Fibroblast of lung (primary cell): ENCODE measurements at regions not wholly inside any gene's neighbourhood (a gene's known extent, or its start where the extent isn't known, plus 50 kb on each side); places are given as distances from the start of the nearest gene placed in this dataset.
A peak's percentile ranks its signal among the peaks of the same experiment; 100 is the strongest.

Experiments used
- DNase-seq, 2 donors: peaks; one replicate each; pipeline versions ENCODE4 v3.0.0 to v3.0.0-alpha.2; 2010; ENCODE audit warnings: low read depth in 2 of 2
- H2AFZ ChIP-seq: 2 replicates; pipeline ENCODE4 v1.5.1; 2012; ENCODE audit warnings: low read length, control low read depth, inconsistent platforms
- H3K27ac ChIP-seq: 2 replicates; pipeline ENCODE4 v1.5.1; 2011; ENCODE audit warnings: low read length, control low read depth; ENCODE audit not compliant: insufficient read depth
- H3K27me3 ChIP-seq: 2 replicates; pipeline ENCODE4 v1.5.1; 2011; ENCODE audit warnings: mild to moderate bottlenecking, low read length; ENCODE audit not compliant: control insufficient read depth, insufficient read depth
- H3K36me3 ChIP-seq: 2 replicates; pipeline ENCODE4 v1.5.1; 2011; ENCODE audit warnings: low read length; ENCODE audit not compliant: control insufficient read depth, insufficient read depth
- H3K4me1 ChIP-seq: 2 replicates; pipeline ENCODE4 v1.5.1; 2011; ENCODE audit warnings: low read length; ENCODE audit not compliant: control insufficient read depth, insufficient read depth; ENCODE audit errors: extremely low read depth
- H3K4me2 ChIP-seq: 2 replicates; pipeline ENCODE4 v1.5.1; 2011; ENCODE audit warnings: low read length, control low read depth; ENCODE audit not compliant: insufficient read depth; ENCODE audit errors: extremely low read depth
- H3K4me3 ChIP-seq, 4 experiments: fragments of 200-600 bp in 1 of 4; sonication (generic) in 1 of 4; replicated peaks in 1 of 4; 2 replicates each; pipeline ENCODE4 v1.5.1; 2011 to 2016; ENCODE audit warnings: low read length in 4 of 4, low read depth in 3 of 4, mild to moderate bottlenecking in 3 of 4, control low read depth in 2 of 4, inconsistent platforms in 1 of 4, mixed read lengths in 1 of 4; ENCODE audit not compliant: insufficient read depth in 1 of 4; ENCODE audit errors: control extremely low read depth in 1 of 4
- H3K79me2 ChIP-seq: 2 replicates; pipeline ENCODE4 v1.5.1; 2012; ENCODE audit warnings: mild to moderate bottlenecking, low read length, inconsistent platforms; ENCODE audit not compliant: control insufficient read depth, insufficient read depth
- H3K9ac ChIP-seq: 2 replicates; pipeline ENCODE4 v1.5.1; 2011; ENCODE audit warnings: mild to moderate bottlenecking, low read length, control low read depth; ENCODE audit not compliant: insufficient read depth
- H3K9me3 ChIP-seq: 2 replicates; pipeline ENCODE4 v1.5.1; 2012; ENCODE audit warnings: low read depth, low read length; ENCODE audit not compliant: control insufficient read depth, insufficient read depth
- H4K20me1 ChIP-seq: 2 replicates; pipeline ENCODE4 v1.5.1; 2011; ENCODE audit warnings: low read length; ENCODE audit not compliant: control insufficient read depth, insufficient read depth; ENCODE audit errors: extremely low read depth
- EZH2 ChIP-seq: IDR thresholded peaks from 2 replicates; pipeline ENCODE4 v1.5.1; 2012; ENCODE audit warnings: low read length, control low read depth, mild to moderate bottlenecking; ENCODE audit errors: missing control alignments
- TF ChIP-seq, protein P1 (sequence below), 2 donors: IDR thresholded peaks in 1 of 2; conservative IDR thresholded peaks in 1 of 2; 1 replicate in 1 of 2; 2 replicates in 1 of 2; pipeline ENCODE4 v1.5.1; 2011 to 2012; ENCODE audit warnings: low read length in 2 of 2, control low read depth in 1 of 2, inconsistent platforms in 1 of 2, low read depth in 1 of 2, mild to moderate bottlenecking in 1 of 2

DNA sequence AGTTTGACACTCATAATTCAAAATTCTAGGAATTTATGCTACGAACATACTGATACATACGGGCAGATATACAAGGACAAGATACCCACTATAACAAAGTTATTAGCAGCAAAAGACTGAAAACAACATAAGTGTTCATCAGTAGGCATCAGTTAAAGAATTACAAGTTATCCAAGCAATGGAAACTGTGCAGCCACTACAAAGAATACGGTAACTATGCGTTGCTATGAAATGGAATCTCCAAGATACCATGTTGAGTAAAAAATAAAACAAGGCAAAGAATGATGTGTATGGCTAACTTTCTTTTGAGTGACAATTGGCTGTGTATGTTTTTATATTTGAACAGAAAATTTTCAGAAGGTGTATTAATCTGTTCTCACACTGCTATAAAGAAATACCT lies 151.7 kb downstream of the ADAMTS15 start:
- TF ChIP-seq, protein P1, sequence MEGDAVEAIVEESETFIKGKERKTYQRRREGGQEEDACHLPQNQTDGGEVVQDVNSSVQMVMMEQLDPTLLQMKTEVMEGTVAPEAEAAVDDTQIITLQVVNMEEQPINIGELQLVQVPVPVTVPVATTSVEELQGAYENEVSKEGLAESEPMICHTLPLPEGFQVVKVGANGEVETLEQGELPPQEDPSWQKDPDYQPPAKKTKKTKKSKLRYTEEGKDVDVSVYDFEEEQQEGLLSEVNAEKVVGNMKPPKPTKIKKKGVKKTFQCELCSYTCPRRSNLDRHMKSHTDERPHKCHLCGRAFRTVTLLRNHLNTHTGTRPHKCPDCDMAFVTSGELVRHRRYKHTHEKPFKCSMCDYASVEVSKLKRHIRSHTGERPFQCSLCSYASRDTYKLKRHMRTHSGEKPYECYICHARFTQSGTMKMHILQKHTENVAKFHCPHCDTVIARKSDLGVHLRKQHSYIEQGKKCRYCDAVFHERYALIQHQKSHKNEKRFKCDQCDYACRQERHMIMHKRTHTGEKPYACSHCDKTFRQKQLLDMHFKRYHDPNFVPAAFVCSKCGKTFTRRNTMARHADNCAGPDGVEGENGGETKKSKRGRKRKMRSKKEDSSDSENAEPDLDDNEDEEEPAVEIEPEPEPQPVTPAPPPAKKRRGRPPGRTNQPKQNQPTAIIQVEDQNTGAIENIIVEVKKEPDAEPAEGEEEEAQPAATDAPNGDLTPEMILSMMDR (conservative IDR thresholded peaks at IDR 0.05 in 1 of 2, IDR thresholded peaks at IDR 0.05 in 1 of 2; ENCODE audit: low read depth in 1 of 2, low read length in 2 of 2): no peak
- TF ChIP-seq EZH2: no peak
- peak in 1 of 2 donors; percentile 60 for DNase-seq
- no peaks in the 10 kb centered on the region for H3K79me2 ChIP-seq
- no peak overlapping the region for H3K4me2 ChIP-seq
- H3K36me3 ChIP-seq: no peaks in the 10 kb centered on the region
- peaks cover 5% of the 10 kb centered on the region for H3K4me1 ChIP-seq
- no peak overlapping the region for H3K4me3 ChIP-seq
- no peak overlapping the region for H3K9ac ChIP-seq
- H3K9me3 ChIP-seq: no peaks in the 10 kb centered on the region
- no peaks in the 10 kb centered on the region for H4K20me1 ChIP-seq
- no peak overlapping the region for H2AFZ ChIP-seq
- H3K27me3 ChIP-seq: no peaks in the 10 kb centered on the region
- no peak overlapping the region for H3K27ac ChIP-seq

DNA sequence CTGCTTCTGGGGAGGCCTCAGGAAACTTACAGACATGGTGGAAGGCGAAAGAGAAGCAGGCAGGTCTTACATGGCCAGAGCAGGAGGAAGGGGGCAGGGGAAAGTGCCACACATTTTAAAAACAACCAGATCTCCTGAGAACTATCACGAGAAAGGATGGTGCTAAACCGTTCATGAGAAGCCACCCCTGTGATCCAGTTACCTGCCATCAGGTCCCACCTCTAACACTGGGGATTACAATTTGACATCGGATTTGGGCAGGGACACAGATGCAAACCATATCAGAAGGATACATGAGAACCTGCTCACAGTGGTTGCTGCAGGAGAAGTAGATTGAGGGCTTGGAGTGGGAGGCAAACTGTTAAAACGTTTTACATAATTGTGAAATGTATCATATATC lies 152.2 kb downstream of the ADAMTS15 start:
- Histone ChIP-seq H3K4me1 (peaks cover 5% of the 10 kb centered on the region), H3K79me2 (no peaks in the 10 kb centered on the region), H3K4me3 (no peak overlapping the region), H3K9me3 (no peaks in the 10 kb centered on the region), H2AFZ (peak overlapping the region; percentile 14), H3K9ac (no peak overlapping the region), H3K27ac (peak overlapping the region; percentile 46), H3K36me3 (no peaks in the 10 kb centered on the region), H3K27me3 (no peaks in the 10 kb centered on the region), H3K4me2 (peak overlapping the region; percentile 27), H4K20me1 (no peaks in the 10 kb centered on the region)
- DNase-seq: no peak
- TF ChIP-seq EZH2: no peak
- TF ChIP-seq, protein P1 (conservative IDR thresholded peaks at IDR 0.05 in 1 of 2, IDR thresholded peaks at IDR 0.05 in 1 of 2; ENCODE audit: low read depth in 1 of 2, low read length in 2 of 2): no peak

DNA sequence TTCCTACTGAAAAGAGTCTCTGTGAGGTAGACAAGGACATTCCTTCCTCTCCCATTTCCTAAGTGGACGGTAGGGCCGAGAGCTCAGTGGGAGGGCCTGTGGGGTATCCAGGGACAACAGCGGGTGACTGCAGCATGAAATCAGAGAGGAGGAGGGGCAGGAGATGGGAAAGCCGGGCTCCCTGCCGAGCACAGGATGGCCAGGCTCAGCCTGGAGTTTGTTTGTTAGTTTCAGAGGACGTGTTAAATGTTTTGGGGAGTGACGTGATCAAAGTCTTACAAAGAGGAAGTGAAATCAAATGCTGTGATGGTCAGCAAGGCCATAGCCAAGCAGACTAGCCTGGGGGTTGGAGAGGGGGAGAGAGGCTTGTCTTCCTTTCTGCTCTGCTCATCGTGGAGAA lies 152.7 kb downstream of the ADAMTS15 start:
- Histone ChIP-seq H3K36me3 (no peaks in the 10 kb centered on the region), H3K79me2 (no peaks in the 10 kb centered on the region), H3K4me3 (no peak overlapping the region), H3K9ac (no peak overlapping the region), H3K4me1 (peaks cover 5% of the 10 kb centered on the region), H3K4me2 (peak overlapping the region; percentile 4), H3K27me3 (no peaks in the 10 kb centered on the region), H2AFZ (peak overlapping the region; percentile 4), H3K27ac (peak overlapping the region; percentile 46), H4K20me1 (no peaks in the 10 kb centered on the region), H3K9me3 (no peaks in the 10 kb centered on the region)
- DNase-seq: peak; percentile 63 to 93
- TF ChIP-seq EZH2: no peak
- TF ChIP-seq, protein P1 (conservative IDR thresholded peaks at IDR 0.05 in 1 of 2, IDR thresholded peaks at IDR 0.05 in 1 of 2; ENCODE audit: low read depth in 1 of 2, low read length in 2 of 2): peak in 1 of 2 donors; percentile 2
